Spleen (tissue), 7 donors: ENCODE measurements at regions not wholly inside any gene's neighbourhood (a gene's known extent, or its start where the extent isn't known, plus 50 kb on each side); places are given as distances from the start of the nearest gene placed in this dataset.

Source experiments
- POLR2AphosphoS5 ChIP-seq, 3 donors: sonication (generic); formaldehyde crosslinking; IDR thresholded peaks; one replicate each; pipeline ENCODE4 v1.5.1; 2017; ENCODE audit warnings: antibody characterized with exemption in 3 of 3
- TF ChIP-seq, protein P1 (sequence below), 11 experiments: fragments of 200-600 bp in 7 of 11; fragments of 450-650 bp in 4 of 11; sonication (generic) in 4 of 11; IDR thresholded peaks in 8 of 11; conservative IDR thresholded peaks in 3 of 11; 1 replicate in 7 of 11; 2 replicates in 4 of 11; pipeline versions ENCODE4 v1.4.0 to v1.8.0; 2016 to 2021; ENCODE audit warnings: antibody characterized with exemption in 11 of 11, inconsistent platforms in 4 of 11, mild to moderate bottlenecking in 1 of 11
- donor health status: DM: no; HTN: no; CAD: no; lungs with moderate emphysema.
- donor health status: DM: no; HTN: no; CAD: no.
- donor health status: DM: no; HTN: no; CAD: no.

DNA sequence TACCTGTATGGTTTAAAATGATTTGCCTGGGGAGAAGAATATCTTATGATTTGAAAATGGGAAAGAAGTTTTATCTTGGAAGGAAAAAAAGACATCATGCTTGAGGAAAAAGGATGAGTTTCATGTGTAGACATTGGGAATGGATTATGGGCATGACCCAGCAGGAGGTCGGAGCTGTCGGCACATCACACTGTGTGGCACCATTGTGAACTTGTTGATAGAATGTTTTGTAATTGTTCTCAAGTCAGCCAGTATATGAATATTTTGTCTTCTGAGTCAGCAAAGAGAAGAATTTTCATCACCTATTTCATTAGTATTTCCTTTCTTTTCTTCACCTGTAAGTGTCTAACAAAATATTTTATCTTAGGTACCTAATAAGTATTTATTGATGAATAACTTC lies 60.0 kb upstream of the HMGA2 start:
- TF ChIP-seq, protein P1, sequence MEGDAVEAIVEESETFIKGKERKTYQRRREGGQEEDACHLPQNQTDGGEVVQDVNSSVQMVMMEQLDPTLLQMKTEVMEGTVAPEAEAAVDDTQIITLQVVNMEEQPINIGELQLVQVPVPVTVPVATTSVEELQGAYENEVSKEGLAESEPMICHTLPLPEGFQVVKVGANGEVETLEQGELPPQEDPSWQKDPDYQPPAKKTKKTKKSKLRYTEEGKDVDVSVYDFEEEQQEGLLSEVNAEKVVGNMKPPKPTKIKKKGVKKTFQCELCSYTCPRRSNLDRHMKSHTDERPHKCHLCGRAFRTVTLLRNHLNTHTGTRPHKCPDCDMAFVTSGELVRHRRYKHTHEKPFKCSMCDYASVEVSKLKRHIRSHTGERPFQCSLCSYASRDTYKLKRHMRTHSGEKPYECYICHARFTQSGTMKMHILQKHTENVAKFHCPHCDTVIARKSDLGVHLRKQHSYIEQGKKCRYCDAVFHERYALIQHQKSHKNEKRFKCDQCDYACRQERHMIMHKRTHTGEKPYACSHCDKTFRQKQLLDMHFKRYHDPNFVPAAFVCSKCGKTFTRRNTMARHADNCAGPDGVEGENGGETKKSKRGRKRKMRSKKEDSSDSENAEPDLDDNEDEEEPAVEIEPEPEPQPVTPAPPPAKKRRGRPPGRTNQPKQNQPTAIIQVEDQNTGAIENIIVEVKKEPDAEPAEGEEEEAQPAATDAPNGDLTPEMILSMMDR (IDR thresholded peaks at IDR 0.05 in 8 of 11, conservative IDR thresholded peaks at IDR 0.05 in 3 of 11): no peak
- no peak for TF ChIP-seq POLR2AphosphoS5 (IDR thresholded peaks at IDR 0.05)
